Body of pancreas (tissue), 4 donors: ENCODE measurements at regions not wholly inside any gene's neighbourhood (a gene's known extent, or its start where the extent isn't known, plus 50 kb on each side); places are given as distances from the start of the nearest gene placed in this dataset.

Experiments
- ATAC-seq: fragments of 150-250 bp; one replicate; pipeline ENCODE4 v1.9.1; 2016
- DNase-seq, 4 donors: peaks; one replicate each; pipeline ENCODE4 v3.0.0-alpha.2; 2019
- H3K27ac ChIP-seq, 4 donors: fragments of 200-600 bp; sonication (generic); 1 replicate in 3 of 4; 2 replicates in 1 of 4; pipeline versions ENCODE4 v1.5.1 to v1.6.1; 2016 to 2019; ENCODE audit warnings: mild to moderate bottlenecking in 1 of 4, mixed read lengths in 1 of 4, moderate library complexity in 1 of 4
- H3K27me3 ChIP-seq, 2 donors: fragments of 200-600 bp; sonication (generic); one replicate each; pipeline ENCODE4 v1.6.0; 2016; ENCODE audit warnings: mild to moderate bottlenecking in 1 of 2
- H3K36me3 ChIP-seq, 2 donors: fragments of 200-600 bp; sonication (generic); replicated peaks in 1 of 2; 2 replicates each; pipeline ENCODE4 v1.5.1; 2016; ENCODE audit warnings: low read depth in 2 of 2; ENCODE audit not compliant: insufficient read depth in 1 of 2
- H3K4me1 ChIP-seq: fragments of 200-600 bp; sonication (generic); one replicate; pipeline ENCODE4 v1.6.0; 2016
- H3K4me3 ChIP-seq, 2 donors: fragments of 200-600 bp; sonication (generic); 1 replicate in 1 of 2; 2 replicates in 1 of 2; pipeline ENCODE4 v1.5.1; 2016 to 2019
- H3K9me3 ChIP-seq, 3 donors: fragments of 200-600 bp; sonication (generic); 1 replicate in 2 of 3; 2 replicates in 1 of 3; pipeline ENCODE4 v1.5.1; 2016
- POLR2A ChIP-seq, 3 donors: fragments of 450-650 bp; IDR thresholded peaks; one replicate each; pipeline ENCODE4 v1.6.1; 2016; ENCODE audit warnings: antibody characterized with exemption in 3 of 3, mild to moderate bottlenecking in 2 of 3
- WGBS, 2 donors: methylation state at CpG; one replicate each; pipeline ENCODE4 v1.1.5; 2017; 5-methylcytosine and 5-hydroxymethylcytosine counted together
- intact Hi-C: fragments of 100-400 bp; cut with DNase I; formaldehyde crosslinking; loops from one replicate; pipeline ENCODE4 v1.15.1; 2023
- TF ChIP-seq, protein P1 (sequence below), 7 experiments: fragments of 450-650 bp in 4 of 7; fragments of 200-600 bp in 3 of 7; sonication (generic) in 3 of 7; IDR thresholded peaks; one replicate each; pipeline ENCODE4 v1.5.1; 2016 to 2019; ENCODE audit warnings: antibody characterized with exemption in 7 of 7

DNA sequence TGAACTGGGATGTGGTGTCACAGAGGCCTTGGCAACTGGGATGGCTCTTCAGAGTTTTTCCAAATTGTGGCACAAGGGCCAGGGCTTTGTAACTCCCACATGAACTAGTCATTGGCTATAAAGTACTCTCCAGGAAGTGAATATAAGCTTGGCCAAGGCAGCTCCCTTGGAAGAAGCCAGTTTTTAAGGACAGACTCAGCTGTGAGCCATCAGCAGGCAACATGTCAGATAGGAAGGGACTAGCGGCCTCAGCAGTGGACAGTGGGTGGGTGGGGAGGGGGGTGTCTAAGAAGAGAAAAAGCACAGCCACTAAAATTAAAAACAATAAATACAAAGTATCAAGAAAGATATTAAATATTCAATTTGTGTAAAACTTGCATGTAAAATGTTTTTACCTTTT is 691.1 kb upstream of the PIK3C3 start:
- Histone ChIP-seq H3K4me3 (no peak overlapping the region), H3K9me3 (no peaks in the 10 kb centered on the region), H3K27me3 (no peaks in the 10 kb centered on the region), H3K4me1 (no peaks in the 10 kb centered on the region), H3K27ac (no peak overlapping the region), H3K36me3 (no peaks in the 10 kb centered on the region)
- no peak for TF ChIP-seq POLR2A (IDR thresholded peaks at IDR 0.05)
- TF ChIP-seq, protein P1, sequence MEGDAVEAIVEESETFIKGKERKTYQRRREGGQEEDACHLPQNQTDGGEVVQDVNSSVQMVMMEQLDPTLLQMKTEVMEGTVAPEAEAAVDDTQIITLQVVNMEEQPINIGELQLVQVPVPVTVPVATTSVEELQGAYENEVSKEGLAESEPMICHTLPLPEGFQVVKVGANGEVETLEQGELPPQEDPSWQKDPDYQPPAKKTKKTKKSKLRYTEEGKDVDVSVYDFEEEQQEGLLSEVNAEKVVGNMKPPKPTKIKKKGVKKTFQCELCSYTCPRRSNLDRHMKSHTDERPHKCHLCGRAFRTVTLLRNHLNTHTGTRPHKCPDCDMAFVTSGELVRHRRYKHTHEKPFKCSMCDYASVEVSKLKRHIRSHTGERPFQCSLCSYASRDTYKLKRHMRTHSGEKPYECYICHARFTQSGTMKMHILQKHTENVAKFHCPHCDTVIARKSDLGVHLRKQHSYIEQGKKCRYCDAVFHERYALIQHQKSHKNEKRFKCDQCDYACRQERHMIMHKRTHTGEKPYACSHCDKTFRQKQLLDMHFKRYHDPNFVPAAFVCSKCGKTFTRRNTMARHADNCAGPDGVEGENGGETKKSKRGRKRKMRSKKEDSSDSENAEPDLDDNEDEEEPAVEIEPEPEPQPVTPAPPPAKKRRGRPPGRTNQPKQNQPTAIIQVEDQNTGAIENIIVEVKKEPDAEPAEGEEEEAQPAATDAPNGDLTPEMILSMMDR (IDR thresholded peaks at IDR 0.05) = no peak
- DNase-seq (no peak), ATAC-seq (no peak)
- intact Hi-C loops = no loop called here
- WGBS, 2 donors = 43 to 50% methylated on average over 1 of the region's 1 CpG

DNA sequence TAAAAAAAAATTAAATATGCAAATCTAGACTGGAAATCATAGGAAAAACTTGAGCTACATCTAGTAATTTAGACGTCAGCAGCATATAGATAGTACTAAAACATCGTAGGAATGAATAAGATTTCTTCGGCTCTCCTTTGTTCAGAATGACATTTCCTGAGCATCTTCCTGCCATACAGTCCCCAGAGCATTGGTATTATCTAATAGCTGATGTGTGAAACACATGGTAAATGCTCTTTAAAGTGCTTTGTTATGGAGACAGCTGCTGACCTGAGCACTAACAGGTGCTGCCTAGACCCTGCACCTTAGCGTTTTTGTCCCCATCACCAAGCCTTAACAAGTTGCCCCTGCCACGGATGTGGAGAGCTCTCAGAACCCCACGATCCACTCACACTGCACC is 692.3 kb upstream of the PIK3C3 start:
- no peaks in the 10 kb centered on the region for H3K9me3 ChIP-seq
- 59 to 65% methylated on average over 6 of the region's 6 CpGs for WGBS, 2 donors

DNA sequence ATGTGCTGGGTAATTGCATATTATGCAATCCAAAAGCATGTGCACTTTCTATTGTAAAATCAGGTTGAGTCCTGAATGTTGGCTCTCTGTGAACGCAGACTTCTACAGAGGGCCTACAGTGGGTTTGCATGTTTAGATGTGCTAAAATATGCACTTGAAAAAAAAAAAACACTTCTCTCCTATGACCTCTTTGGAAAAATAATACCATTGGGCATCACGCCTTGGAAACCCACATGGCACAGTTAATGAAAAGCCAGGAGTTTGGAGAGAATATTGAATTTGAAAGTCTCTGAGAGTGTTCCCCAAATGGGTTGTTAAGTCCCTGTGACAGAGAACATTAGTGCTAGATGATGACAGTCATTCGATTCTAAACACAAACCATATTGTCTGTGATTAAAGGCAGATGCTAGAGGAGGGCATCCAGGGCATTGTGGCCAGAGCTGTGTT is 710.4 kb upstream of the PIK3C3 start:
- no peak overlapping the region for H3K4me3 ChIP-seq
- H3K27ac ChIP-seq = no peak overlapping the region
- no peak for ATAC-seq
- DNase-seq = no peak
- H3K27me3 ChIP-seq = no peaks in the 10 kb centered on the region
- WGBS, 2 donors = 54 to 71% methylated on average over 3 of the region's 3 CpGs
- intact Hi-C loops = no loop called here
- H3K9me3 ChIP-seq = no peaks in the 10 kb centered on the region
- H3K36me3 ChIP-seq = no peaks in the 10 kb centered on the region
- H3K4me1 ChIP-seq = no peaks in the 10 kb centered on the region
- TF ChIP-seq, protein P1 (IDR thresholded peaks at IDR 0.05) = no peak
- no peak for TF ChIP-seq POLR2A (IDR thresholded peaks at IDR 0.05)

More for the DNA sequence above, 692.3 kb upstream of the PIK3C3 start:
- Histone ChIP-seq H3K27me3 (no peaks in the 10 kb centered on the region), H3K27ac (no peak overlapping the region), H3K4me1 (no peaks in the 10 kb centered on the region), H3K4me3 (no peak overlapping the region), H3K36me3 (no peaks in the 10 kb centered on the region)
- intact Hi-C loops = no loop called here
- ATAC-seq (no peak), DNase-seq (no peak)
- no peak for TF ChIP-seq POLR2A (IDR thresholded peaks at IDR 0.05)
- TF ChIP-seq, protein P1 (IDR thresholded peaks at IDR 0.05) = no peak

DNA sequence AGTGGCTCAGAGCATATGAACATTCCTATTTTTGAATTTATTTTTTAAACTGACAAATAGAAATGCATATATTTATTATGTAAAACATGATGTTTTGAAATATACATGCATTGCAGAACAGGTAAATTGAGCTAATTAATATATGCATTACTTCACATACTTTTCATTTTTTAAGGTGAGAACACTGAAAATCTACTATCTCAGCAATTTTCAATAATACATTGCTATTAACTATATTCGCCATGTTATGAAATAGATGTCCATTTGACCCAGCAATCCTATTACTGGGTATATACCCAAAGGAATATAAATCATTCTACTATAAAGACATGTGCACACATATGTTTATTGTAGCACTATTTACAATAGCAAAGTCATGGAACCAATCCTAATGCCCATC is 717.7 kb upstream of the PIK3C3 start:
- H3K4me3 ChIP-seq = no peak overlapping the region
- intact Hi-C loops = no loop called here

DNA sequence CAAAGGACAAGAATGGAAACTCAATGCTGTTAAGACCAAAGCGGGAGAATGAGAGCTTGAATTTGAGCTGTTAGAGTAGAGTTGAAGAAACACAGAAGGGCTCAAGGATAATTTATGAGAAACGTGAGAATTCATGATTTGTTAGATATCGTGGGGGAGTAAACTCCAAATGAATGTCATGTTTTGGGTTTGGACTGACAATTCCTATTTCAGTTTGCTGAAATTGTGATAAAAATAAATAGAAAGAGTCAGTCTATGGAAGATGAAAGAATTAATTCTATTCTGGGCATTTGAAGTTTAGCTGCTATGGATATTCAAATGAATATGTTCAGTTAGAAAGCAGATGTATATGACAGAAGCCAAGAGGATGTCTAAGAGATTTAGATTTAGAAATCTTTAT is 723.4 kb upstream of the PIK3C3 start:
- Histone ChIP-seq H3K4me1 (no peaks in the 10 kb centered on the region), H3K9me3 (no peaks in the 10 kb centered on the region), H3K4me3 (no peak overlapping the region), H3K27ac (no peak overlapping the region), H3K27me3 (peaks cover 0 to 2% of the 10 kb centered on the region in 2 donors), H3K36me3 (no peaks in the 10 kb centered on the region)
- no peak for DNase-seq
- intact Hi-C loops = no loop called here
- TF ChIP-seq, protein P1 (IDR thresholded peaks at IDR 0.05) = no peak
- TF ChIP-seq POLR2A (IDR thresholded peaks at IDR 0.05) = no peak
- no peak for ATAC-seq
- 55% methylated on average over 3 of the region's 3 CpGs for WGBS, 2 donors

More for the DNA sequence above, 717.7 kb upstream of the PIK3C3 start:
- Histone ChIP-seq H3K9me3 (no peaks in the 10 kb centered on the region), H3K27ac (no peak overlapping the region), H3K4me1 (no peaks in the 10 kb centered on the region), H3K36me3 (no peaks in the 10 kb centered on the region), H3K27me3 (peaks cover 0 to 1% of the 10 kb centered on the region in 2 donors)
- WGBS, 2 donors = 67 to 68% methylated on average over 1 of the region's 1 CpG
- ATAC-seq (no peak), DNase-seq (no peak)
- no peak for TF ChIP-seq POLR2A (IDR thresholded peaks at IDR 0.05)
- TF ChIP-seq, protein P1 (IDR thresholded peaks at IDR 0.05) = no peak
